HUES6 (cell line): ENCODE measurements at regions not wholly inside any gene's neighbourhood (a gene's known extent, or its start where the extent isn't known, plus 50 kb on each side); places are given as distances from the start of the nearest gene placed in this dataset.

Experiments used
- H3K27ac ChIP-seq: 2 replicates; pipeline ENCODE4 v1.7.0; 2013; ENCODE audit warnings: low read depth, mild to moderate bottlenecking, low read length, inconsistent platforms
- H3K27me3 ChIP-seq: 2 replicates; pipeline ENCODE4 v1.6.1; 2013; ENCODE audit warnings: low read length; ENCODE audit not compliant: control insufficient read depth, insufficient read depth
- H3K36me3 ChIP-seq: 2 replicates; pipeline ENCODE4 v1.6.1; 2013; ENCODE audit warnings: low read length; ENCODE audit not compliant: control insufficient read depth, insufficient read depth
- H3K4me1 ChIP-seq: 2 replicates; pipeline ENCODE4 v1.6.1; 2013; ENCODE audit warnings: low read length; ENCODE audit not compliant: control insufficient read depth, insufficient read depth
- H3K4me3 ChIP-seq: 2 replicates; pipeline ENCODE4 v1.5.1; 2013; ENCODE audit warnings: low read depth, low read length
- H3K9ac ChIP-seq: one replicate; pipeline ENCODE4 v1.6.1; 2013; ENCODE audit warnings: mild to moderate bottlenecking, low read length
- H3K9me3 ChIP-seq: 2 replicates; pipeline ENCODE4 v1.6.1; 2013; ENCODE audit warnings: low read depth, low read length; ENCODE audit not compliant: control insufficient read depth, insufficient read depth

DNA sequence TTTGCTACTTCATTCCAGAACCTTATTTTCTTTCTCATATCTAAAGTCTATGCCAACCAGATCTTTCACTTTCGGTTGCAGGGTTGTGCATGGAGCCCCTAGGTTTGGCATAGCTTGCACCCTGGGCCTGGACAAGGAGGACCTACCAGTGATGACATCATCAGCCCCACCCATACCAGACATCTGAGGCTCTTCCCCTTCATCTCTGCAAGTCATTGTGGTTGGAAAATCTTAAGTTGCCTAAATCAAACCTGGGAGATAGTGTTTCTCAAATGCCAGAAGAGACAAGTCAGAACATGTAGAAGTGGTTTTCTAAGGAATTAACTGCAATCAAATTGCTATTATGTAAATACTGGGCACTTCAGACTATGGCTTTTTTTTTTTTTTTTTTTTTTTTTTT, 363.3 kb downstream of the ZNF516 start:
- Histone ChIP-seq H3K36me3 (no peaks in the 10 kb centered on the region), H3K27me3 (no peaks in the 10 kb centered on the region), H3K9me3 (peaks cover 5% of the 10 kb centered on the region; the same call in 1 of the 2 replicates), H3K9ac (no peak overlapping the region), H3K4me1 (no peaks in the 10 kb centered on the region), H3K27ac (no peak overlapping the region), H3K4me3 (no peak overlapping the region)

DNA sequence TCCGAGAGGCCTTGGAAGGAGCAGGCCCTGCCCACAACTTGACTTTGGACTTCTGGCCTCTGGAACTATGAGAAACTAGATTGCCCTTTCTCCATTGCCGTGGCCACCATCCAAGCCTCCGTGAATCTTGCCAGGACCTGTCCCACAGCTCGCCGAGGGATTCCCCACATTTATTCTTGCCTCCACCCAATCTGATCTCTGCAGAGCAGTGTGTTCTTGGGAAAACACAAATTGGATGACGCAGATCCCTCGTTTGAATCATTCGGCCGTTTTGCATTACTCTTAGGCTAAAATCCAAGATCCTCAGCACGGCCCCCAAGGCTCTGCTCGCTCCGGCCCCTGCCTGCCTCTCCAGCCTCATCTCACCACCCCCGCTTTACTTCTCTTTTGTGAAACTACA, 364.2 kb downstream of the ZNF516 start:
- H3K9ac ChIP-seq: no peak overlapping the region
- H3K9me3 ChIP-seq: peaks cover 5% of the 10 kb centered on the region; the same call in 1 of the 2 replicates
- no peak overlapping the region for H3K4me3 ChIP-seq
- no peaks in the 10 kb centered on the region for H3K27me3 ChIP-seq
- H3K36me3 ChIP-seq: no peaks in the 10 kb centered on the region
- H3K4me1 ChIP-seq: no peaks in the 10 kb centered on the region
- H3K27ac ChIP-seq: no peak overlapping the region

DNA sequence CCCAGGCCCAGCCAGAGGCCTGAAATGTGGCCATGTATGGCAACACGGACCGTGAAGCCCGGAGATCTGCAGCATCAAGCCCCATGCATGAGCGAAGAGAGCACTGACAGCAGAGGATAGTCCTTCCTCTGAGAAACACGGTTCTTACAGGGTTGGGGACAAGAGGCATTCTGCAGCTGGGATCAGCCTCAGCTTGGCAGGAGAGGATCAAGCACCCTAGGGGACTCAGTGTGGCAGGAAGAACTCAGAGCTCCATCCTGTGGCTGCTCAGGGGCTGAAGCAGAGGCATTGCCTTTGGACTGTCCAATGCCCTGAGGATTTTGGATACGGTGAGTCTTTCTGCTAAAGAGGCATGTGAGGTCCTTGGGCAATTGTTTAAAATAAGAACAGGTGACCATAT, 368.7 kb downstream of the ZNF516 start:
- Histone ChIP-seq H3K4me1 (no peaks in the 10 kb centered on the region), H3K9me3 (no peaks in the 10 kb centered on the region), H3K27me3 (no peaks in the 10 kb centered on the region), H3K27ac (no peak overlapping the region), H3K9ac (no peak overlapping the region), H3K4me3 (no peak overlapping the region), H3K36me3 (no peaks in the 10 kb centered on the region)

DNA sequence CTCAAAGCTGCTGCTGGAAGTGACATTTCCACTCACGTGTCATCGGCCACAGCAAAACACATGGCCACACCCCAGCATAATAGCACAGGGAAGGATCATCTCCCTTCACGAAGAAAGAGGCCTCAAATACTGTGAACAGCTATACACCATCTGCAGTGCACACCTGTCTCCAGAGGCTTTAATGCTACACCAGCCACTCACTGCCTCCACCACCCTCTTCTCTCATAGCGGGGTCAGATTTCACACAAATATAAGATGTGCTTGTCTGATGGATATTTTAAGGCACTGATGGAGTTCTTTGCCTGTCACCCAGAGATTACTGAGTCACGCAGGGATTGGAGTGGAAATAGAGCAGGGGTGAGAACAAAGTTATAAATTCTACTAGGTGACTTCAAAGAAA, 374.0 kb downstream of the ZNF516 start:
- no peaks in the 10 kb centered on the region for H3K9me3 ChIP-seq
- H3K27me3 ChIP-seq: no peaks in the 10 kb centered on the region
- no peak overlapping the region for H3K4me3 ChIP-seq
- H3K9ac ChIP-seq: no peak overlapping the region
- no peaks in the 10 kb centered on the region for H3K36me3 ChIP-seq
- no peaks in the 10 kb centered on the region for H3K4me1 ChIP-seq
- no peak overlapping the region for H3K27ac ChIP-seq

DNA sequence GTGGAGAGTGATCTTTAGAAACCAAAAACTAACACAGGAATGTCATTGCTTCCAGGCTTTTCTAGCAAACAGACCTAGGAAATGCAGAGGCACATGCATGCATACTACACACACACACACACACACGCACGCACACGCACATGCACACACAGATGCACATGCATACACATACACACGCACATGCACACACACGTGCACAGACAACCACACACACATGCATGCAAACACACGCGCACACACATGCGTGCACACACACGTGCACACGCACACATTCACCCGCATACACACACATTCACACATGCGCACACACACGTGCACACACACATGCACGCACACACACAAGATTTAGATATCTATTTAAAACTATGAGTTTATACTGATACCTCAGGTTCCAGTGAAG, 379.5 kb downstream of the ZNF516 start:
- Histone ChIP-seq H3K9ac (no peak overlapping the region), H3K36me3 (no peaks in the 10 kb centered on the region), H3K27me3 (no peaks in the 10 kb centered on the region), H3K27ac (no peak overlapping the region), H3K4me1 (no peaks in the 10 kb centered on the region), H3K9me3 (no peaks in the 10 kb centered on the region), H3K4me3 (no peak overlapping the region)

DNA sequence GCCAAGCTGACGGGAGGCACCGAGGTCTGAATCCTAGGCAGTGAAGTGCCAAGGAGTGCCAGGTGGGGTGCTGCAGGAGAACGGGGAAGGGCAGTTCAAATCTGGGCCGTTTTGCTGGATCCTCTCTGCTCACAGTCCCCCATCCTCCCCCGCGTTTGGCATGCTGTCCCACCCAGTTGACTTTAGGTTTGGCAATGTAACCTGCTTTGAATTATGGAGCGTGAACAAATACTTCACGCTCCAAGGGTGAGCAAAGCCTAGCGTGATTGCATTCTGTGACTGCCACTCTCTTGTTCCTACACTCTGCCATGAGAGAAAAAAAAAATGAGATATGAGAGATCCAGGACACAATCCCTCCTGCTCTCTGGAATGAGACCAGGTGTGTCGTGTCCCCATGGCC, 381.9 kb downstream of the ZNF516 start:
- Histone ChIP-seq H3K27ac (no peak overlapping the region), H3K27me3 (no peaks in the 10 kb centered on the region), H3K9ac (no peak overlapping the region), H3K4me3 (no peak overlapping the region), H3K36me3 (no peaks in the 10 kb centered on the region), H3K4me1 (no peaks in the 10 kb centered on the region), H3K9me3 (peaks cover 6% of the 10 kb centered on the region; the same call in 1 of the 2 replicates)

DNA sequence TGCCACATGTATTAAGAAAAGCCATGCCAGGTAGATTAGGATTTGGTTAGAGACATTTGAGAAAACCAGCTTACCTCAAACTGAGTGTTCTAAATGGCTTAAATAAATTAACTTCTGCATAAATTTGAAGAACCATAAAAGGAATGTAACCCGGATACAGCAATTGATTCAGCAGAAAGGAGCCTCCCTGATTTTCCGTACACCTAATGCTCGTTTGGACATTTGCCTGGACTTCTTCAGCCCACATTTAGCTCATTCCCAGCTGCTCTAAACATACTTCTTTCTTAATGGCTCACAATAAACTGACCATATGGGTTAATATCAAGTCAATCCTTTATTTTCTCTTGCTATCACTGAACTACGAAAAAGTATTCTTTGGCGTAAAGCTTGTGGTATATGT, 392.4 kb downstream of the ZNF516 start:
- Histone ChIP-seq H3K4me3 (no peak overlapping the region), H3K9me3 (peaks cover 8% of the 10 kb centered on the region; the same call in 1 of the 2 replicates), H3K4me1 (no peaks in the 10 kb centered on the region), H3K9ac (no peak overlapping the region), H3K36me3 (no peaks in the 10 kb centered on the region), H3K27me3 (no peaks in the 10 kb centered on the region), H3K27ac (no peak overlapping the region)

DNA sequence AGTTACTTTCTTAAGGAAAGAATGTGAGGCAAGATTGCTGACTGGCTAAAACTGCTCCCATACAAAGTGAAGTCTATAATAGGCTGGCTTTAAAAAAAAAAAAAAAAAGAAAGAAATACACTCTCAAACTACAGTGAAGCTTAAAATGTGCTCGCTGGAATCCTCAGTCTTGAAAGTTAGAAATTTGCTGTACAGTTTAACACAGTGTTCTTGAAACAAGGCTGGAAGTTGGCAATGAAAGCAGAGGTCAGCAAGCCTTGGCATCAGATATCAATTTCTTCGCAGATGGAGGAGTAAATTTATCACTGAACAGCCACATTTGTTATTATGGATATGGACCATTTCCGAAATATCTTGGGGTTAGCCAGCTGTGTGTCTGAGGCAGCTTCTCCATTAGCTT, 392.9 kb downstream of the ZNF516 start:
- H3K36me3 ChIP-seq: no peaks in the 10 kb centered on the region
- H3K27me3 ChIP-seq: no peaks in the 10 kb centered on the region

DNA sequence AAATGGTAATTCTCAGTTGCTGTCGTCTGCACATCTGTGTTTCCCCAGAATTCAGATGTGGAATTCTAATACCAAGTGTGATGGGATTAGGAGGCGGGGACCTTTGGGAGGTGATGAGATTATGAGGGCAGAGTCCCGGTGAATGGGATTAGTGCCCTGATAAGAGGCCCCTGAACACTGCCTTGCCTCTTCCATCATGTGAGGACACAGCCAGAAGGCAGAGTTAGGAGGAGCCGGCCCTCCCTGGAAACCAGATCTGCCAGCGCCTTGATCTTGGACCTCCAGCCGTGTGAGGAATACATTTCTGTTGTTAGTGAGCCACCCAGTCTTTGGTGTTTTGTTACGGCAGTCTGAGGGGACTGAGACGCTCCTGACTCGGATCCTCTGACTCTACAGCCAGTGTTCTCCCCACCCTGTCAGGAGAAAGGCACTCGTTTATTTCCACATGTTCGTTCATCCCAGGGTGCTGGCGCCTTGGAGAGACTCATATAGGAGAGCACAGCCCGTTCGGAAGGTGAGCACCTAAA, 395.0 kb downstream of the ZNF516 start:
- Histone ChIP-seq H3K9ac (no peak overlapping the region), H3K27ac (no peak overlapping the region), H3K9me3 (peaks cover 11% of the 10 kb centered on the region; the same call in 1 of the 2 replicates)

More for the DNA sequence above, 392.9 kb downstream of the ZNF516 start:
- peaks cover 8% of the 10 kb centered on the region; the same call in 1 of the 2 replicates for H3K9me3 ChIP-seq
- no peaks in the 10 kb centered on the region for H3K4me1 ChIP-seq
- H3K27ac ChIP-seq: no peak overlapping the region
- H3K9ac ChIP-seq: no peak overlapping the region
- H3K4me3 ChIP-seq: no peak overlapping the region

DNA sequence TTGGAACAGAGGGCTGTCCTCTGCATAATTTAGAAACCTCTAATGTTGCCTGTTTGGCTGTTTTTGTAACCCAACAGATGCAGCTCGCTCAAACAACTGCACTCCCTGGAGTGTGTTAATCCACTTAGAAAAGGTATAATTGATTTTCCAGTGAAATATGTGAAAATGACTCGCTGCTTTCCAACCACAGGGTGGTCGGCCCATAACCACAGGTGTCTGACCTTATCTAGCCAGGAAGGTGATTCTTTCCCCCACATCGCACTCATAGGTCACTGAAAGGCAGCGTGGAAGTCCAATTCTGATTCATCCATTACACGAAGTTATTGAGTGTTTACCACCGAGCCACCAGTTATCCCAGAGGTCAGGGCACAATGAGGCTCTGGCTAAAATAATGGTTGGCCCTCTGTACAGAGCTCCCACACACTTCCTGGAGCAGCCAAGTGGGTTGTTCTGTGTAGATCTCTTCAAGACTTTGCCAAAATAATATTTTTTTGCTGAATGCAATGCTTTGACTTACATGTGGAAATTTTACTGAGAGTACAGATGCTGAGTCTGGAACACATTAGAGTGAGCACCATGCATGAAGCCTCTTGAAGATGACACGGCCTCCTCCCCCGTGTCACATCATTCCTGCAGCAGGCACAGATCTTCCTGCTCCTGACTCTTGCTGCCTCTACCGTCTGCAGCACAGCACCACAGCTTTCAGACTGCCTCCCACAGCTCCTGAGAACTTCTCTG, 396.2 kb downstream of the ZNF516 start:
- Histone ChIP-seq H3K4me1 (no peaks in the 10 kb centered on the region), H3K27me3 (no peaks in the 10 kb centered on the region), H3K9ac (no peak overlapping the region), H3K4me3 (no peak overlapping the region), H3K36me3 (no peaks in the 10 kb centered on the region), H3K9me3 (peaks cover 11% of the 10 kb centered on the region; the same call in 1 of the 2 replicates), H3K27ac (no peak overlapping the region)

More for the DNA sequence above, 395.0 kb downstream of the ZNF516 start:
- Histone ChIP-seq H3K4me3 (no peak overlapping the region), H3K4me1 (no peaks in the 10 kb centered on the region), H3K27me3 (no peaks in the 10 kb centered on the region), H3K36me3 (no peaks in the 10 kb centered on the region)

DNA sequence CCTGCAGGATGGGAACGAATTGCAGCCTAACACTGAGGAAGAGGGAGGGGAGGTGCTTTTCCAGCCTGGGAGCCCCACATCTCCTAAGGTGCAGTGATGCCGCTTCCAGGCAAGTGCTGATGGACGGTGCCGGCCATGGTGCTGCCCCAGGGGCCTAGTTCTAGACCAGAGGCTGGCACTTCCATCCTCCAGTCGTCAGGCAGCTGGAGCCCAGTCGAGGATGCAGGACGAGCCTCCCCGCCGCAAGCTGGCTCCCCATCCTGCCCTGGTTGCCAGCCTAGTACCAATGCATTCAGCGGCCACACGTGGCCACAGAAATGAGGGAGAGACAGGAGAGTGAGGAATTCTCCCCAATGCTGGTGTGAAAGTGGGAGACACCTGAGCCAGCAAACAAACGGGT, 413.5 kb downstream of the ZNF516 start:
- H3K27me3 ChIP-seq: no peaks in the 10 kb centered on the region
- no peak overlapping the region for H3K4me3 ChIP-seq
- no peak overlapping the region for H3K27ac ChIP-seq
- no peaks in the 10 kb centered on the region for H3K36me3 ChIP-seq
- peaks cover 8% of the 10 kb centered on the region; the same call in 1 of the 2 replicates for H3K9me3 ChIP-seq
- H3K4me1 ChIP-seq: no peaks in the 10 kb centered on the region
- no peak overlapping the region for H3K9ac ChIP-seq
